ENCODE measurements at regions not wholly inside any gene's neighbourhood (a gene's known extent, or its start where the extent isn't known, plus 50 kb on each side); places are given as distances from the start of the nearest gene placed in this dataset.

- Histone ChIP-seq H3K27ac (no peak overlapping the region), H3K4me1 (replicated peaks) (no peaks in the 10 kb centered on the region), H3K4me3 (no peak overlapping the region), H3K27me3 (replicated peaks; ENCODE audit: insufficient read depth) (no peaks in the 10 kb centered on the region), H3K9me3 (no peaks in the 10 kb centered on the region), H3K36me3 (no peaks in the 10 kb centered on the region)
- DNase-seq (ENCODE audit: low spot score) = no peak
- intact Hi-C loops (cut with DNase I) = no loop called here
- 81% methylated on average over 4 of the region's 4 CpGs for WGBS
- no peak for TF ChIP-seq POLR2A (IDR thresholded peaks at IDR 0.05)
- TF ChIP-seq POLR2AphosphoS5 (IDR thresholded peaks at IDR 0.05) = no peak
- TF ChIP-seq CTCF (IDR thresholded peaks at IDR 0.05) = no peak
Measured at GRCh38 chr6:165920896-165921671, 246.6 kb downstream of the TBXT start.

- H3K4me3 ChIP-seq = no peak overlapping the region
- intact Hi-C loops (cut with DNase I) = no loop called here
- no peak overlapping the region for H3K27ac ChIP-seq
- no peak for DNase-seq (ENCODE audit: low spot score)
- TF ChIP-seq POLR2AphosphoS5 (IDR thresholded peaks at IDR 0.05) (no peak), CTCF (IDR thresholded peaks at IDR 0.05) (no peak), POLR2A (IDR thresholded peaks at IDR 0.05) (no peak)
- H3K27me3 ChIP-seq (replicated peaks; ENCODE audit: insufficient read depth) = no peaks in the 10 kb centered on the region
- no peaks in the 10 kb centered on the region for H3K4me1 ChIP-seq (replicated peaks)
- WGBS = 90% methylated on average over 14 of the region's 14 CpGs
- H3K9me3 ChIP-seq = no peaks in the 10 kb centered on the region
- no peaks in the 10 kb centered on the region for H3K36me3 ChIP-seq
Measured at GRCh38 chr6:165917576-165917975, 250.1 kb downstream of the TBXT start.

- intact Hi-C loops (cut with DNase I) = no loop called here
- Histone ChIP-seq H3K36me3 (no peaks in the 10 kb centered on the region), H3K27me3 (replicated peaks; ENCODE audit: insufficient read depth) (no peaks in the 10 kb centered on the region), H3K4me1 (replicated peaks) (no peaks in the 10 kb centered on the region), H3K9me3 (no peaks in the 10 kb centered on the region), H3K4me3 (no peak overlapping the region), H3K27ac (no peak overlapping the region)
- DNase-seq (ENCODE audit: low spot score) = no peak
- WGBS = 73% methylated on average over 10 of the region's 10 CpGs
- TF ChIP-seq POLR2A (IDR thresholded peaks at IDR 0.05) (no peak), POLR2AphosphoS5 (IDR thresholded peaks at IDR 0.05) (no peak), CTCF (IDR thresholded peaks at IDR 0.05) (no peak)
Measured at GRCh38 chr6:165915022-165915770, 252.2 kb upstream of the PDE10A start.

GRCh38 chr6:165913676-165914570, 250.9 kb upstream of the PDE10A start:
- Histone ChIP-seq H3K36me3 (no peaks in the 10 kb centered on the region), H3K4me1 (replicated peaks) (no peaks in the 10 kb centered on the region), H3K4me3 (no peak overlapping the region), H3K27ac (no peak overlapping the region), H3K27me3 (replicated peaks; ENCODE audit: insufficient read depth) (no peaks in the 10 kb centered on the region), H3K9me3 (no peaks in the 10 kb centered on the region)
- intact Hi-C loops (cut with DNase I) = no loop called here
- 68% methylated on average over 8 of the region's 8 CpGs for WGBS
- TF ChIP-seq POLR2A (IDR thresholded peaks at IDR 0.05) = no peak
- TF ChIP-seq POLR2AphosphoS5 (IDR thresholded peaks at IDR 0.05) = no peak
- TF ChIP-seq CTCF (IDR thresholded peaks at IDR 0.05) = no peak
- DNase-seq (ENCODE audit: low spot score) = no peak

Measured in prostate gland (tissue), 2 donors.